ENCODE measurements at regions not wholly inside any gene's neighbourhood (a gene's known extent, or its start where the extent isn't known, plus 50 kb on each side); places are given as distances from the start of the nearest gene placed in this dataset.

DNA sequence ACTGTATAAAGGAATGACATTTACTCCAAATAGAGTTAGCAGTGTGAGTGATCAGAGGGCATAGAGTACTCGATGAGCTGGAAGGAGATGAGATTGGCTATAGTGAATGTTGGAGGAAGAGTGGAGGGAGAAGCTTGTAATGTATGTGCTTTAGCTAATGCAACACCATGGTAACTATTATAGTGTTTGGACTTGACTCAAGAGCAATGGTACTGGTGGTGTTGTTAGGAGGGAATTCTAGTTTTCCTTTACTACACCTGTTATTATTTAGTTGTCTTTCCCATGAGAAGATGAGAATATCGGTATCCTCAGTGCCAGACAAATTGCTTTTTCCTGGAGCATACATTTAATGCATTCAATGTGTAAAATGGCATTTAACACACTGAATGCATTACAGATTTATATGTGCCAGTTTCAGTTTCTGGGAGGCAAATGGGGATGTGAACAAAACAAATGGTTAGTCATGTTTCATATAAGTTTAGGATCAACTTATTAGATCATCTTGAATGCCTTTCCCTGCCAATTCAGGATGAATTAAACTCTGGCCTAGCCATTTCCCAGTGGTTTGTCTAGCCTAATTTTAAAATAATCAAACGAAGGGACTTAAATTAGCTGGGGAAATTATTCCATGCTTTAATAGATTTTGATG lies 291.1 kb upstream of the ADAMTS5 start:
- TF ChIP-seq POLR2A (IDR thresholded peaks at IDR 0.05; ENCODE audit: low read length) (no peak), GATA1 (IDR thresholded peaks at IDR 0.05; ENCODE audit: low read depth, low read length) (no peak)
